ENCODE measurements at regions not wholly inside any gene's neighbourhood (a gene's known extent, or its start where the extent isn't known, plus 50 kb on each side); places are given as distances from the start of the nearest gene placed in this dataset.

DNA sequence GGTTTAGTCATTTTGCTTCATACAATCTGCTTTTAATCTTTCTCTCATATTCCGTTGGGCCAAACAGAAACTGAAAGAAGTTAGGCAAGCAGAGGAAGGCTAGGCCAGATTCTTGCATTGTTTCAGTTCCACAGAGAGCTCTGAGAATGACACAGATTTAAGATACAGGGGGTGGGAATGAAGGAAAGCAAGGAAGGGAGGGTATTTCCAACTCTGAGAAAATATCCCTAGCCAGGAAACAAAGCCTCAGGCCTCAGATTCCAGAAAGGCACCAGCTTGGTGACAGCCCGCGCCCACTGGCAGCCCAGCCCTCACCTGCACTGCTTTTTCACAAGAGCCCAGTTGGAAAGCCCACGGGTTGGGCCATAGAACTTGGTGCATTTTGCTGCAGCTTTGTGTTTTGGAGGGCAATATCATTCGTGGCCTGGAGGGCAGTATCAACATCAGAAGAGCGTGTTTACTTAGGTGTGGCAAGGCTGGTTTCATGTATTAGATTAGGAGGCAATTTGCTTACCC lies 63.5 kb downstream of the ENC1 start:
- intact Hi-C loops (cut with DNase I), result no loop called here
- ATAC-seq, result peak; percentile 86 to 91
- Histone ChIP-seq H3K27ac (ENCODE audit: low read length) (peak overlapping the region; percentile 46), H3K9me3 (ENCODE audit: control insufficient read depth, low read length) (no peaks in the 10 kb centered on the region), H3K4me3 (ENCODE audit: low read length) (no peak overlapping the region), H3K27me3 (ENCODE audit: control insufficient read depth, insufficient read depth) (no peaks in the 10 kb centered on the region), H3K4me1 (ENCODE audit: control insufficient read depth, insufficient read depth, low read length) (peaks cover 6% of the 10 kb centered on the region)
- DNase-seq, result peak in 2 of 3 donors; percentile 41 to 53
- WGBS, result 50% methylated on average over 6 of the region's 6 CpGs

DNA sequence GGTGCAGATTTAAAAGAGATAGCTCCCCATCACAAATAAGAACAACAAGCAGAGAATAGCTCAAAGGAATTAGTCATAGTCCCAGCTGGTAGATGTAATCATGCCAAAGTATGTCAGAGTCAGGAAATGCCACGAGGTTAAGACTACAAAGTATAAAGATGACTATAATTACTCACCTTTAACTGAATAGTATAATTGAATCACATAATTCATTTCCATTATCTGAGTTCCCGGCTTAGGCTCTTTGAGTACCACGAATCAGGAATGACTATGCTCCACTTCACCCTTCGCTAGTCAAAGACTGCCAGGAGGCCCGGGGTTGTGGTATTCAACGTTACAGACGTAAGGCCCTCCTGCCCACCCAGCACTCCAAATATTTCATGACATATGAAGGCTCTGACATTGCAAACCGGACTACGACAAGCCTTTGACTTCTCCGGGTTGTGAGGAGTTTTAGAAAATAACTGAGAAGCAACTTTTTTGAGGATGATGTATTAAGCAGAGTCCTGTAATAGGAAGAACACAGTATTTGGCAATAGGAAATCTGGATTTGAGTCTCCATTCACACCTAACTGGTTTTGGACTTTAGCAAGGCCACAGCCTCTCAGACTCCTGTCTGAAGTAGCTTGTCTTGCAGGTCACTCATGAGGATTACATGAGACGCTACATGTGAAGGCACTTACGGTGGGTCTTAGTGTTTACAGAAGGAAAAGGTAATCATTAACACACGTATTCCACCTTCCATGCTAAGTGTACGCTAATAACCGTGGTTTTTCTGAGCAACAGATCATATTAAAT lies 64.6 kb downstream of the ENC1 start:
- H3K9me3 ChIP-seq (ENCODE audit: control insufficient read depth, low read length), result no peaks in the 10 kb centered on the region
- no peak overlapping the region for H3K4me3 ChIP-seq (ENCODE audit: low read length)
- intact Hi-C loops (cut with DNase I), result no loop called here
- peaks cover 6% of the 10 kb centered on the region for H3K4me1 ChIP-seq (ENCODE audit: control insufficient read depth, insufficient read depth, low read length)
- WGBS, result 76% methylated on average over 15 of the region's 15 CpGs
- ATAC-seq (peak; percentile 43 to 81), DNase-seq (no peak)
- peak overlapping the region; percentile 77 for H3K27ac ChIP-seq (ENCODE audit: low read length)
- H3K27me3 ChIP-seq (ENCODE audit: control insufficient read depth, insufficient read depth), result no peaks in the 10 kb centered on the region

DNA sequence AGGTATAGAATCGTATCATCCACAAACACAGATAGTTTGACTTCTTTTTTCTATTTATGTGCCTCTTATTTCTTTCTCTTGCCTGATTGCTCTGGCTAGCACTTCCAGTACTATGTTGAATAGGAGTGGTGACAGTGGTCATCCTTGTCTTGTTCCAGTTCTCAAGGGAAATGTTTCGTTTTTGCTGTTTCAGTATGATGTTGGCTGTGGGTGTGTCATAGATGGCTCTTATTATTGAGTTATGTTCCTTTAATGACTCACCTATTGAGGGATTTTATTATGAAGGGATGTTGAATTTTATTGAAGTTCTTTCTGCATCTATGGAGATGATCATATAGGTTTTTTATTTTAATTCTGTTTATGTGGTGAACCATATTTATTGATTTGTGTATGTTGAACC lies 70.3 kb downstream of the ENC1 start:
- Histone ChIP-seq H3K4me1 (ENCODE audit: control insufficient read depth, insufficient read depth, low read length) (no peaks in the 10 kb centered on the region), H3K27me3 (ENCODE audit: control insufficient read depth, insufficient read depth) (no peaks in the 10 kb centered on the region), H3K4me3 (ENCODE audit: low read length) (no peak overlapping the region), H3K27ac (ENCODE audit: low read length) (no peak overlapping the region), H3K9me3 (ENCODE audit: control insufficient read depth, low read length) (no peaks in the 10 kb centered on the region)
- 75% methylated on average over 2 of the region's 2 CpGs for WGBS
- DNase-seq (no peak), ATAC-seq (no peak)
- intact Hi-C loops (cut with DNase I), result no loop called here

DNA sequence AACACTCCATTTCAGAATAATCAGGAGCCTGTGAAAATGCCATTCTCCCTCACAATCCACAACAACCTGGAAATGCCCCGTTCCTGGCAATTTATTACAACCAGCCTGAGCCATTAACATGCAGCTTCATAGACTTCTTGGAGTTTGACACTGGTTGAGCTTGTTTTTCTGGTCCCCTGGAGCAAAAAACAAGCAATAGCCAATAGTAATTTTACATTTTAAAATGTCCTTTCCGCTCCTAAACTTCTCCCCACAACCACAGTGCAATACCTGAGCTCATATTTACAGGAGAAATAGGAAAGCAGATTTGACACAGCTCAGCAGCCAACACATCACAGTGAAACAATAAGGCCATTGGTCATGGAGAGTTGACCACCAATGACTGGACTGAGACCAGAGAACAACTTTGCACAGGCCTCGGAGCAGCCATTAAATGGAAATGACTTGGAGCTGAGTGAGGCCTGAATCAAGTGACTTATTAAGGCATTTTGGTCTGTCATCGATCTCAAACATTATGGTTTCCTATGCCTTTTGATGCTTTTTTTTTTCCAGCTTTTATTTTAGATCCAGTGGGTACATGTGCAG lies 73.0 kb downstream of the ENC1 start:
- Histone ChIP-seq H3K4me1 (ENCODE audit: control insufficient read depth, insufficient read depth, low read length) (no peaks in the 10 kb centered on the region), H3K4me3 (ENCODE audit: low read length) (no peak overlapping the region), H3K27ac (ENCODE audit: low read length) (no peak overlapping the region), H3K27me3 (ENCODE audit: control insufficient read depth, insufficient read depth) (no peaks in the 10 kb centered on the region), H3K9me3 (ENCODE audit: control insufficient read depth, low read length) (no peaks in the 10 kb centered on the region)
- ATAC-seq (no peak), DNase-seq (no peak)
- 92% methylated on average over 4 of the region's 4 CpGs for WGBS
- intact Hi-C loops (cut with DNase I), result no loop called here

DNA sequence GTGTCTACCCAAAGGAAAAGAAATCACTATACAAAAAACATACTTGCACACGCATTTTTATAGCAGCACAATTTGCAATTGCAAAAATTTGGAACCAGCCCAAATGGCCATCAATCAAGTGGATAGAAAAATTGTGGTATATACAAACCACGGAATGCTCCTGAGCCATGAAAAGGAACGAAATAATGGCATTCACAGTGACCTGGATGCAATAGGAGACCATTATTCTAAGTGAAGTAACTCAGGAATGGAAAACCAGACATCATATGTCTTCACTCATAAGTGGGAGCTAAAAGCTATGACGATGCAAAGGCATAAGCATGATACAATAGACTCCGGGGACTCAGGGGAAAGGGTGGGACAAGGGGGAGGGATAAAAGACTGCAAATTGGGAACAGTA lies 78.4 kb downstream of the ENC1 start:
- DNase-seq (no peak), ATAC-seq (no peak)
- no peak overlapping the region for H3K4me3 ChIP-seq (ENCODE audit: low read length)
- no peaks in the 10 kb centered on the region for H3K9me3 ChIP-seq (ENCODE audit: control insufficient read depth, low read length)
- H3K27me3 ChIP-seq (ENCODE audit: control insufficient read depth, insufficient read depth), result no peaks in the 10 kb centered on the region
- 66% methylated on average over 5 of the region's 5 CpGs for WGBS
- H3K27ac ChIP-seq (ENCODE audit: low read length), result no peak overlapping the region
- intact Hi-C loops (cut with DNase I), result no loop called here
- H3K4me1 ChIP-seq (ENCODE audit: control insufficient read depth, insufficient read depth, low read length), result no peaks in the 10 kb centered on the region

DNA sequence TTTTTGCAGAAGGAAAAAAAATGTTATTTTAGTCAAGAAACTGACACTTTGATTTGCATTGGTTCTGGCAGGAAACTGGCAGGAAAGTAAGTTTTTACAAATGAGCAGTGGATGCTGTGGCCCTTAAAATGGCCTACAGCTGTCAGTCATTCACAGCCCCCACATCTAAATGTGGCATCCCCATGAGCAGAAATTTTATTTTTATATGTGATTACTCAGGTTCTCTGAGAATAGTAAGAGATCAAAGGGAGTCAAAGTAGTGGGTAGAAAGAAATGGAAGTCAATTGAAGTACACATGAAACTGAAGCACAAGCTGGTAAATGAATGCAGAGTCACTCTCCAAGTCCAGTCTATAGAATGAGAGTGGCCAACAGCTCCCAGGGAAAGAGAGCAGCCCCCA lies 80.3 kb downstream of the ENC1 start:
- Histone ChIP-seq H3K27me3 (ENCODE audit: control insufficient read depth, insufficient read depth) (no peaks in the 10 kb centered on the region), H3K9me3 (ENCODE audit: control insufficient read depth, low read length) (no peaks in the 10 kb centered on the region), H3K4me1 (ENCODE audit: control insufficient read depth, insufficient read depth, low read length) (no peaks in the 10 kb centered on the region), H3K4me3 (ENCODE audit: low read length) (no peak overlapping the region), H3K27ac (ENCODE audit: low read length) (no peak overlapping the region)
- intact Hi-C loops (cut with DNase I), result no loop called here
- no peak for DNase-seq
- no peak for ATAC-seq

DNA sequence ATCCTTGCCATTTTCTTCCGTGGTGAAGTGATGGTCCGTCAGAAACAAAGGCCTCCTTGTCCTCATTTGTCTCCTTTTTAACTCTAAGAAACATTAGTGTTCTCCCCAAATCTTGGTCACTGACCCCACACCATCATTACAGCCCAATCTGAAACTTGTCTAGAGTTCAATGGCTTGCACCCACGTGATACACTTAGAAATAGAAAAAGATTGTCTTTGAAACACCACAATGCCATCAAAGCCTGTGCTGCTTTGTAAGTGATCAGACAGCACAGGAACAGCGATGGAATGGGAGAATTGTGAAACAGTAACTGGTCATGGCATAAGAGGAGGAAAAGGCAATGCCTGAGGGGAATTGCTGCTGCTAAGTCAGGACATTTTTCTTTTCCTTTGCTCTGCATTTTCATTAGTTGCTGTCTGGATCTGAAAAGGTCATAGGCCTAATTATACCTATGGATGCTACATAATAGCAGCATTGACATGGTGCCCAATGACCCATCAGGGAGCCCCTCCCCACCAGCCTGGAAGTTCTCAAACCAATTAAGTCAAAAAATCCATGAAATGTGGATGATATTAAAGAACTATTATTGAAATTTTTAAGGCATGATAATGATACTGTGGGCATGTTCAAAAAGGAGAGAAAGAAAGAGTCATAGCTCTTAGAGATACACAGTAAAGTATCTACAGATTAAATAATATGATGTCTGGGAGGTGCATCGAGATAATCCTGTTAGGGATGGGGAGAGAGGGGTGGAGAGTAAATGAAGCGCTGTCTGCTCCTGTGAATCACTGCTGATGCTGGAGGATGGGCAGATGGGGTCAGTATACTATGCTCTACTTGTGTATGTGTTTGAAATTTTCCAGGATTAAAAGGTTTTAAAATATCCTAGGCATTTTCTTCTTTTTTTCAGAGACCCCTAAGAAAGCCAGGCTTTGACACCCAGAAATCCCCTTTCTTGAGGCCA lies 83.6 kb downstream of the ENC1 start:
- Histone ChIP-seq H3K4me1 (ENCODE audit: control insufficient read depth, insufficient read depth, low read length) (no peaks in the 10 kb centered on the region), H3K4me3 (ENCODE audit: low read length) (no peak overlapping the region), H3K27ac (ENCODE audit: low read length) (no peak overlapping the region), H3K27me3 (ENCODE audit: control insufficient read depth, insufficient read depth) (no peaks in the 10 kb centered on the region), H3K9me3 (ENCODE audit: control insufficient read depth, low read length) (no peaks in the 10 kb centered on the region)
- 86% methylated on average over 6 of the region's 6 CpGs for WGBS
- DNase-seq (no peak), ATAC-seq (no peak)
- intact Hi-C loops (cut with DNase I), result no loop called here

DNA sequence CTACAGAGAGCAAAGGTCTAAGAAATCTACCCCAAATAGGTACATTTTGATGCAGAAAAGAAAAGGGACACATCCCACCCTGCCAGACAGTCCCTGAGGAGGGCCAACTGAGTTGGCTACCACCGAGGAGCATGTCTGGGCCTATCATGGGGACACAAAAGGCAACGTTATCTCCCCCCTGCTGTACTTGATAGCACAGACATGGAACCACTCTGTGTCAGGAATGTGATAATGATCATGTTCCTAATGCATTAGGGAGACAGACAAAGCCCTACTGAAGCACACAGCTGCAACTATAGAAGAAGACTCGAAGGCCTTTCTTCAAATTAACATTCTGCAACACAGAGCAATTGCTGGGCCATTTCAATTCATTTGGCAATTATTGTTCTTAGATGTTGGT lies 84.5 kb downstream of the ENC1 start:
- no peaks in the 10 kb centered on the region for H3K27me3 ChIP-seq (ENCODE audit: control insufficient read depth, insufficient read depth)
- no peak overlapping the region for H3K4me3 ChIP-seq (ENCODE audit: low read length)
- DNase-seq (no peak), ATAC-seq (no peak)
- H3K9me3 ChIP-seq (ENCODE audit: control insufficient read depth, low read length), result no peaks in the 10 kb centered on the region
- intact Hi-C loops (cut with DNase I), result no loop called here
- WGBS, result 65% methylated on average over 3 of the region's 3 CpGs
- H3K27ac ChIP-seq (ENCODE audit: low read length), result no peak overlapping the region
- no peaks in the 10 kb centered on the region for H3K4me1 ChIP-seq (ENCODE audit: control insufficient read depth, insufficient read depth, low read length)

DNA sequence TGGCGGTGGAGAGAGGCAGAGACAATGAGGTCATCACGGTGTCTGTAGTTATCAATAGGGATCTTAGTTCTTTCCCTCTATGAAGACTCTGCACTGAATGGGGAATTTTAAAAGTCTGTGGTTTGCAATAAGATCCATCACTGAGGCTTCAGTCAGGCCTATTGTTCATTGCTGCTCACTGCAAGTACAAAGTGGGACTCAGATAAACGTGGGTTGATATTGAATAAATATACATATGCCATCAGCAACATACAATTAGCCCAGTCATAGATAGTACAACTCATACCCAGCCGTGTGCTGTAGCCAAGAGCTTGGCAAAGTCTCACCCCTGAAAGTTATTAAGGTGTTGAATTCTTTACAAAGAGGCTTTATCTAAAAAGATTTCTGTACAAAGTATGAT lies 88.4 kb downstream of the ENC1 start:
- H3K4me1 ChIP-seq (ENCODE audit: control insufficient read depth, insufficient read depth, low read length), result no peaks in the 10 kb centered on the region
- intact Hi-C loops (cut with DNase I), result no loop called here
- no peak overlapping the region for H3K27ac ChIP-seq (ENCODE audit: low read length)
- DNase-seq (no peak), ATAC-seq (no peak)
- WGBS, result 72% methylated on average over 4 of the region's 4 CpGs
- H3K9me3 ChIP-seq (ENCODE audit: control insufficient read depth, low read length), result no peaks in the 10 kb centered on the region
- H3K27me3 ChIP-seq (ENCODE audit: control insufficient read depth, insufficient read depth), result no peaks in the 10 kb centered on the region
- no peak overlapping the region for H3K4me3 ChIP-seq (ENCODE audit: low read length)

DNA sequence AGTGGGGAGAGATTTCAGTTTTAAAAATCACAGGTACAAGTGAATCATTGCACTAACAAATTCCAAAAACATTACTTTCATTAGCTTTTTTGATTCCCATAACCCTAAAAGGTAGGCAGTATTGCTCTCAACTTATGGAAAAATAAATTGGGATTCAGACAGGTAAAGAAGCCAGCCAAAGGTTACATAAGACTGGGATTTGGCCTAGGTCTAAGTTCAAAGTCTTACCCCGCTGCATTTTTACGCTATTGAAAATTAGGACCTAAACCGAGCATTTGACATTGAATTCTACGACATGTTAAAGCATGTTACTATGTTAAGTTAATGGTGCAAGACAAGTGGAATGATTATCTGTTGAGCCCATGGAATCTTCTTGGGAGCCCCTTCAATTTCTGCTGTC lies 89.6 kb downstream of the ENC1 start:
- ATAC-seq, result no peak
- Histone ChIP-seq H3K4me3 (ENCODE audit: low read length) (no peak overlapping the region), H3K9me3 (ENCODE audit: control insufficient read depth, low read length) (no peaks in the 10 kb centered on the region), H3K4me1 (ENCODE audit: control insufficient read depth, insufficient read depth, low read length) (no peaks in the 10 kb centered on the region), H3K27me3 (ENCODE audit: control insufficient read depth, insufficient read depth) (no peaks in the 10 kb centered on the region), H3K27ac (ENCODE audit: low read length) (no peak overlapping the region)
- 86% methylated on average over 4 of the region's 4 CpGs for WGBS
- intact Hi-C loops (cut with DNase I), result no loop called here
- DNase-seq, result no peak

DNA sequence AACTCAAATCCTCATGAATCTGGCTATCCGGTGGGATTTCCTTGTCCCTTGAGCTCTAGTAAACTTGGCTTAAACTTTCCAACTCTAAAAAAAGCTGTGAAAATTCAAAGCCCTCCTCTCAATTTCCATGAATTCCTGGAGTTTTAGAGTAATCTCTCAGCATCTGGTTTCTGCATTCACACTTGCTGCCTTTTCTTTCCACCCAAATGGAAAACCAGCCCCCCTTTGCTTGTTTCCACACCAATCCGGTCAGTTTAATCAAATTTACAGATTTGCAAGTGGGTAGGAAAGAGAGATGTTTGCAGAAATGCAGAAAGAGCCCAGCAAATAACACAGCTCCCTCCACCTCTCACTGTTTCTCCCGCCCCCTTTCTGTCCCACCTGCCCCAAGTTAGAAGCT lies 91.1 kb downstream of the ENC1 start:
- 62% methylated on average over 3 of the region's 3 CpGs for WGBS
- Histone ChIP-seq H3K4me1 (ENCODE audit: control insufficient read depth, insufficient read depth, low read length) (no peaks in the 10 kb centered on the region), H3K27ac (ENCODE audit: low read length) (no peak overlapping the region), H3K27me3 (ENCODE audit: control insufficient read depth, insufficient read depth) (no peaks in the 10 kb centered on the region), H3K4me3 (ENCODE audit: low read length) (no peak overlapping the region), H3K9me3 (ENCODE audit: control insufficient read depth, low read length) (no peaks in the 10 kb centered on the region)
- no peak for DNase-seq
- no peak for ATAC-seq
- intact Hi-C loops (cut with DNase I), result no loop called here

Data from right cardiac atrium (tissue), 5 donors.